NCI-H524 treated with DMSO at 0.1 percent for 48 hours (cell line): ENCODE measurements at regions not wholly inside any gene's neighbourhood (a gene's known extent, or its start where the extent isn't known, plus 50 kb on each side); places are given as distances from the start of the nearest gene placed in this dataset.
"Not testable (repeated sequence)": the region's sequence is repeated elsewhere in the genome, so short reads cannot be mapped to it uniquely, and the experiment has no call there.

ENCODE experiments used
- DNase-seq: peaks from one replicate; lab custom pipeline; 2025; lab: John Stamatoyannopoulos, UW

GRCh38 chr20:58579819-58580473 is 64.7 kb upstream of the APCDD1L start:
- DNase-seq, result no peak

GRCh38 chr20:58579069-58579818 is 64.0 kb upstream of the APCDD1L start:
- no peak for DNase-seq

GRCh38 chr20:58577871-58578598 is 62.8 kb upstream of the APCDD1L start:
- no peak for DNase-seq

GRCh38 chr20:58577139-58577806 is 62.1 kb upstream of the APCDD1L start:
- no peak for DNase-seq

- no peak for DNase-seq
Measured at GRCh38 chr20:58576603-58576970, 61.4 kb upstream of the APCDD1L start.

- no peak for DNase-seq
Measured at GRCh38 chr20:58575776-58576602, 60.8 kb upstream of the APCDD1L start.

GRCh38 chr20:58574469-58574868 is 59.3 kb upstream of the APCDD1L start:
- DNase-seq, result no peak

- DNase-seq, result no peak
Measured at GRCh38 chr20:58573986-58574385, 58.8 kb upstream of the APCDD1L start.

GRCh38 chr20:58573257-58573656 is 58.1 kb upstream of the APCDD1L start:
- DNase-seq, result no peak

GRCh38 chr20:58572428-58572763 is 57.2 kb upstream of the APCDD1L start:
- not testable (repeated sequence) for DNase-seq

GRCh38 chr20:58571693-58572427 is 56.7 kb upstream of the APCDD1L start:
- DNase-seq, result no peak

- DNase-seq, result no peak
Measured at GRCh38 chr20:58571356-58571692, 56.1 kb upstream of the APCDD1L start.

- DNase-seq, result no peak
Measured at GRCh38 chr20:58570204-58570859, 55.1 kb upstream of the APCDD1L start.

GRCh38 chr20:58569241-58570125 is 54.3 kb upstream of the APCDD1L start:
- DNase-seq, result no peak

- no peak for DNase-seq
Measured at GRCh38 chr20:58568483-58569240, 53.5 kb upstream of the APCDD1L start.

GRCh38 chr20:58568126-58568482 is 52.9 kb upstream of the APCDD1L start:
- DNase-seq, result no peak

GRCh38 chr20:58567437-58567836 is 52.2 kb upstream of the APCDD1L start:
- no peak for DNase-seq

- no peak for DNase-seq
Measured at GRCh38 chr20:58566981-58567380, 51.8 kb upstream of the APCDD1L start.
